D721Med (cell line): ENCODE measurements at regions not wholly inside any gene's neighbourhood (a gene's known extent, or its start where the extent isn't known, plus 50 kb on each side); places are given as distances from the start of the nearest gene placed in this dataset.
"Not testable (repeated sequence)": the region's sequence is repeated elsewhere in the genome, so short reads cannot be mapped to it uniquely, and the experiment has no call there.

ENCODE experiments used
- DNase-seq: peaks from one replicate; pipeline ENCODE4 v3.0.0; 2011; ENCODE audit warnings: low spot score; ENCODE audit not compliant: insufficient read length
- FAIRE-seq: peaks from 2 replicates; lab custom pipeline; 2011; peaks lifted over from hg19 to GRCh38; lab: Jason Lieb, UNC
- TF ChIP-seq, protein P1 (sequence below): IDR thresholded peaks from 2 replicates; pipeline ENCODE4 v1.5.1; 2012; ENCODE audit warnings: mild to moderate bottlenecking, control low read depth; ENCODE audit not compliant: insufficient read depth; ENCODE audit errors: missing control alignments

GRCh38 chr5:155794795-155795194 is 532.2 kb upstream of the SGCD start:
- TF ChIP-seq, protein P1, sequence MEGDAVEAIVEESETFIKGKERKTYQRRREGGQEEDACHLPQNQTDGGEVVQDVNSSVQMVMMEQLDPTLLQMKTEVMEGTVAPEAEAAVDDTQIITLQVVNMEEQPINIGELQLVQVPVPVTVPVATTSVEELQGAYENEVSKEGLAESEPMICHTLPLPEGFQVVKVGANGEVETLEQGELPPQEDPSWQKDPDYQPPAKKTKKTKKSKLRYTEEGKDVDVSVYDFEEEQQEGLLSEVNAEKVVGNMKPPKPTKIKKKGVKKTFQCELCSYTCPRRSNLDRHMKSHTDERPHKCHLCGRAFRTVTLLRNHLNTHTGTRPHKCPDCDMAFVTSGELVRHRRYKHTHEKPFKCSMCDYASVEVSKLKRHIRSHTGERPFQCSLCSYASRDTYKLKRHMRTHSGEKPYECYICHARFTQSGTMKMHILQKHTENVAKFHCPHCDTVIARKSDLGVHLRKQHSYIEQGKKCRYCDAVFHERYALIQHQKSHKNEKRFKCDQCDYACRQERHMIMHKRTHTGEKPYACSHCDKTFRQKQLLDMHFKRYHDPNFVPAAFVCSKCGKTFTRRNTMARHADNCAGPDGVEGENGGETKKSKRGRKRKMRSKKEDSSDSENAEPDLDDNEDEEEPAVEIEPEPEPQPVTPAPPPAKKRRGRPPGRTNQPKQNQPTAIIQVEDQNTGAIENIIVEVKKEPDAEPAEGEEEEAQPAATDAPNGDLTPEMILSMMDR, result no peak
- FAIRE-seq (no peak), DNase-seq (no peak)

- no peak for FAIRE-seq
- TF ChIP-seq, protein P1, result no peak
- no peak for DNase-seq
These were observed 527.7 kb upstream of the SGCD start for GRCh38 chr5:155799308-155799707.

- TF ChIP-seq, protein P1, result no peak
- DNase-seq (no peak), FAIRE-seq (no peak)
These were observed 518.9 kb upstream of the SGCD start for GRCh38 chr5:155807884-155808576.

- no peak for DNase-seq
- FAIRE-seq, result no peak
- TF ChIP-seq, protein P1, result no peak
These were observed 511.7 kb upstream of the SGCD start for GRCh38 chr5:155815248-155815647.

DNA sequence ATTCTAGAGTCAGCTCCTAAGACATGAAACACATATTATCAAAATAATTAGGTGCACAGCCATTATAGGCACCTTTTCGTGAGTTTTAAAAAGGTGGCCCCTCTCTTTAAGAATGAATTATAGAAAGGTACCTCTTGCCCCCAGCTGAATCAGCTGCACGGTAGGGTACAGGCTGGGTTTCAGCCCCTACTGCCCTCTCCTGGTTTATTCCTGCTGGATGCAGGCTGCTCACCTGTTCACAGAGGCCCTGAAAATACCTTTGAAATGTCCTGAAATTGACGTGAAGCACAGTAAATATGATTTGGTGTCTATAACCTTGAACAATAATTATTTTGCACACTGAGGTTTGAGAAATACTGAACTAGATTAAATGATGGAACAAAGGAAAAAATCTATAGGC is 504.8 kb upstream of the SGCD start:
- peak; percentile 53 for FAIRE-seq
- TF ChIP-seq, protein P1, result no peak
- no peak for DNase-seq

GRCh38 chr5:155826611-155827507 is 500.1 kb upstream of the SGCD start:
- FAIRE-seq (no peak), DNase-seq (no peak)
- TF ChIP-seq, protein P1, result no peak

GRCh38 chr5:155827508-155827815 is 499.5 kb upstream of the SGCD start:
- FAIRE-seq, DNase-seq: not testable (repeated sequence)
